Putamen (tissue), 1 donor: ENCODE measurements at regions not wholly inside any gene's neighbourhood (a gene's known extent, or its start where the extent isn't known, plus 50 kb on each side); places are given as distances from the start of the nearest gene placed in this dataset.
"Not testable (repeated sequence)": the region's sequence is repeated elsewhere in the genome, so short reads cannot be mapped to it uniquely, and the experiment has no call there.

Experiments used
- DNase-seq: peaks from one replicate; pipeline ENCODE4 v3.0.0-alpha.2; 2016; ENCODE audit warnings: low spot score

- not testable (repeated sequence) for DNase-seq
Measured at GRCh38 chr1:228796945-228797344, 61.7 kb downstream of the RHOU start.

GRCh38 chr1:228798035-228798434 lies 62.8 kb downstream of the RHOU start:
- no peak for DNase-seq

- no peak for DNase-seq
Measured at GRCh38 chr1:228798548-228798947, 63.3 kb downstream of the RHOU start.

GRCh38 chr1:228799924-228800323 lies 64.6 kb downstream of the RHOU start:
- DNase-seq, result no peak

GRCh38 chr1:228801068-228801467 lies 65.8 kb downstream of the RHOU start:
- no peak for DNase-seq

- DNase-seq, result no peak
Measured at GRCh38 chr1:228802386-228803220, 67.3 kb downstream of the RHOU start.

GRCh38 chr1:228803421-228803820 lies 68.1 kb downstream of the RHOU start:
- DNase-seq, result no peak

- DNase-seq, result no peak
Measured at GRCh38 chr1:228804173-228804572, 68.9 kb downstream of the RHOU start.

GRCh38 chr1:228804640-228805413 lies 69.5 kb downstream of the RHOU start:
- DNase-seq, result no peak

GRCh38 chr1:228807904-228808605 lies 72.8 kb downstream of the RHOU start:
- DNase-seq, result no peak

GRCh38 chr1:228809621-228810394 lies 74.5 kb downstream of the RHOU start:
- DNase-seq, result no peak

- no peak for DNase-seq
Measured at GRCh38 chr1:228810395-228810758, 75.1 kb downstream of the RHOU start.

GRCh38 chr1:228810878-228811711 lies 75.8 kb downstream of the RHOU start:
- peak; percentile 59 for DNase-seq

GRCh38 chr1:228811712-228812305 lies 76.5 kb downstream of the RHOU start:
- no peak for DNase-seq

GRCh38 chr1:228812961-228813360 lies 77.7 kb downstream of the RHOU start:
- no peak for DNase-seq

- DNase-seq, result no peak
Measured at GRCh38 chr1:228814176-228814575, 78.9 kb downstream of the RHOU start.

- DNase-seq, result no peak
Measured at GRCh38 chr1:228818296-228818695, 83.0 kb downstream of the RHOU start.

GRCh38 chr1:228818928-228819630 lies 83.8 kb downstream of the RHOU start:
- DNase-seq, result no peak

GRCh38 chr1:228821252-228821651 lies 86.0 kb downstream of the RHOU start:
- DNase-seq, result no peak

GRCh38 chr1:228823200-228823599 lies 87.9 kb downstream of the RHOU start:
- DNase-seq, result no peak
